SKM-1 treated with dmso at 0.1 percent for 144 hours (cell line): ENCODE measurements at regions not wholly inside any gene's neighbourhood (a gene's known extent, or its start where the extent isn't known, plus 50 kb on each side); places are given as distances from the start of the nearest gene placed in this dataset.
"Not testable (repeated sequence)": the region's sequence is repeated elsewhere in the genome, so short reads cannot be mapped to it uniquely, and the experiment has no call there.

Experiments used
- DNase-seq: peaks from one replicate; lab custom pipeline; 2025; ENCODE audit not compliant: unreplicated experiment; lab: John Stamatoyannopoulos, UW

DNA sequence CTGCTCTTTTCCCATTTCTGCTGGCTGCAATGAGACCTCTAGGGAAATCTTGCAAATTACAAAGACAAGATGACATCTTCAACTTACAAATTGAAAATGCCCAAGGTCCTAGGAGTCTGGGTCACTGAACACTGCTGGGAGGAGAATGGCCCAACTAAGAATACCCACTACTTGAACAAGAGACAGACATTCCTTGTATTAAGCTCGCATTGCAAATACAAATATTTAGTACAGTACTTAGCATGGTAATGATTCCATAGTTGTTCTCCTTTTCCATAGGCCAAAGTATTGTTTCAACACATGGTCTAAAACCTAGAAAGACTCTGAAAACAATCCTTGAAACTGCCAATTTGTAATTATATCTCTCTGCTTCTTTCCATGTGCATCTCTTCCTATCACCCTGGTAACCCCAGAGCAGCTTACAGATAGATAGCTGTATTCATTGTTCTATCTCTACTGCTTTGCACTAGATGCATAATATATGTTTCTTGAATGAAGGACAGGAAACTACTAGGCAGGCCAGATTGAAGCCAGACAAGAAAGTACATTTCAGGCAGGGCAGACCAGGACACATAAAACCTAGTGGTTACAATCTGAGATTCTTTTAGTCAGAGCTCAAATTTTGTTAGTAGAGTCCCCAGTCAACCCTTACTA, 1545.7 kb upstream of the TENM4 start:
- DNase-seq: no peak

DNA sequence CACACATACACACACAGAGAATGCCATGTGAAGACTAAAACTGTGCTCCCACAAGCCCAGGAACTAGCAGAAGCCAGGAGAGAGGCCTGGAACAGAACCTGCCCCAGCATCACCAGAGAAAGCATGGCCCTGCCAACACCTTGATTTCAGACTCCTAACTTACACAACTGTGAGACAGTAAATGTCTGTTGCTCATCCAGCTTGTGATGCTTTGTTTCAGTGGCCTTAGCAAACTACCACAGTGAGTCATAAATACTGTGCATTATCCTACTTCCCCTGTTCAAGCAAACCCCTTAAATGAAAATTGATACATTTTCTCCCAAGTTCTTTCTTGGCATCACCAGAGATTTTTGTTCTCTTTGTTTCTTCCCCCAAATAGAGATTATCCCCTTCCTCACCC, 1539.4 kb upstream of the TENM4 start:
- no peak for DNase-seq

DNA sequence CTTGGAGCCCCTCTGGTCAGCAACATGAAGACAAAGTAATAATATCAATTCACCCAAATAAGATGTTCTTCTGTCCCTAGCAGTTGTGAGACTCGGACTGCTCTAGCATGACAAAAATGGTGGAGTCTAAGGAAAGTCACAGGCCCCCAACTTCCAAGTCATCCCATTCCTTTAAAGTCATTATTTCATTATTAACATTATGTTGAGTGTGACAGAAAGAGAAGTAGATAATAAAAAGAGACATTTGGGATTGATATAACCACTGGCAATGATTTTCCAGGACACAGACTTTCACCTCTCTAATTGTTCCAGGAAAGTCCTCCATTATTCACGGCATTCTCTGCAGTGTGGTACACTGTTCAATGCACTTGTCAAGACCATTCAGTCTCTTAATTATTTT, 1533.0 kb upstream of the TENM4 start:
- no peak for DNase-seq

DNA sequence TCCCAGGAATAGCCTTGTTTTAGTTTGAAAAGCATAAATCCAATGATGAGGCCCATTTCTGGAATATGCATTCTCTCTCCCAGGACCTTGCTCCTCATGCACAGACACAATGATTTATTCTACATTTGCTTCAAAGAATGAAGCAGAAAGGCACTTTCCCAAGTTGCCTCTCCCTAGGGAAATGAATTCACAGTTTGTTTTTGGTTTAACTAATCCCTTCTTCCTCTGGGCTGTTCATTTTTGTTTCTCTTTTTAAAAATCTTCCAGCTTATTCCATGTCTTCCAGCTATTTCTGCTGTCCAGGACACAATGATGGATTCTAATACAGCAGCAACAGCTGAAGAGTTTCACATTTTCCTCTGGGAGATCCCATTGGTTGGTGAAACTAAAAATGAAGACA, 1529.2 kb upstream of the TENM4 start:
- DNase-seq: no peak

GRCh38 chr11:80967649-80968048, 1526.8 kb upstream of the TENM4 start:
- DNase-seq: no peak

DNA sequence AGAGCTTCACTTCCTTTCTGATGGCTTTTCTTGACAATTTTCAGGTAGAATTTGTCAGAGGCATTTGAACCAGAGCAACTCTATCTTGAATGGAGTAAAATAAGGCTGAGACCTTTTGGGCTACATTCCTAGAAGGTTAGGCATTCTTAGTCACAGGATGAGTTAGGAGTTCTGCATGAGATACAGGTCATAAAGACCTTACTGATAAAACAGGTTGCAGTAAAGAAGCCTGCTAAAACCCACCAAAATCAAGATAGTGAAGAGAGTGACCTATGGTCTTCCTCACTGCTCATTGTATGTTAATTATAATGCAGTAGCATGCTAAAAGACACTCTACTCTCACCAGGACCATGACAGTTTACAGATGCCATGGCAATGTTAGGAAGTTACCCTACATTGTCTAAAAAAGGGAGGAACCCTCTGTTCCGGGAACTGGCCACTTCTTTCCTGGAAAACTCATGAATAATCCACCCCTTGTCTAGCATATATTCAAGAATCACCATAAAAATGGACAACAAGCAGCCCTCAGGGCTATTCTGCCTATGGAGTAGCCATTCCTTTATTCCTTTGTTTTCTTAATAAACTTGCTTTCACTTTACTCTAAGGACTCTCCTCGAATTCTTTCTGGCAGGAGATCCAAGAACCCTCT, 1519.7 kb upstream of the TENM4 start:
- no peak for DNase-seq

DNA sequence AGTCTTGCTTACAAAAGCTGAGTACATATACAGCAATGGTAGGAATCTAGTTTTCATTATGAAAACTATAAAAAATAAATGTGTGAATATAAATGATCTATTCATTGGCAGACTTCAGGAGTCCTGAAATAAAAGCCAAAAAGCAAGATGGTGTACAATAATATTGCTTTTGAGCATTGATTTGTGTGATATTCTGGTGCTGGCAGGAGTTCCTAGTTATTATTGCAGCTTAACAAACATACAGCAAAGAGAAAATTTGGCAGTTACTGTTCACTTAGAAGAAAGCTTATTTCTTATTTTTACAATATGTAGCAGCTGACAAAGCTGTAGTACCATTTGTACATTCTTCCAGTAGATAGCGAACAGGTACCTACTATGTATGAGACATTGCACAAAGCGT, 1518.9 kb upstream of the TENM4 start:
- no peak for DNase-seq

GRCh38 chr11:80958987-80959386, 1518.2 kb upstream of the TENM4 start:
- no peak for DNase-seq

GRCh38 chr11:80958361-80958760, 1517.5 kb upstream of the TENM4 start:
- no peak for DNase-seq

- no peak for DNase-seq
Observed at GRCh38 chr11:80955588-80955987, 1514.8 kb upstream of the TENM4 start.

DNA sequence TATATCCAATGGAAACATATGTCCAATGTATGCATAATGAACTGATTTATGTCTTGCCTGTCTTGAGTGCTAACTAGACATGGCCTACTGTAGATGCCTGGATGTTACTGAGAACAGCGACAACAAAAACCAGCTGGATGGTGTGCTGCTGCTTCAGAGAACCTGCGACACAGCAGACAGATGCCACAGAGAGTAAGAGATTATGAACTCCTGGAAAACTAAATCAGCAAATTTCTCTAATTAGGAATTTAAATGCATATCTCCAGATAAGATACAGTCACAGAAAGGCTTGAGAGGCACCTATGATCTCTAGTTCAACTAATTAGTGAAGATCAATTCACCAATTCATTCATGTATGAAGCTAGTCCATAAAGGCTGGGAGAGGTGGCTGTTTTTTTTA, 1508.0 kb upstream of the TENM4 start:
- DNase-seq: no peak

DNA sequence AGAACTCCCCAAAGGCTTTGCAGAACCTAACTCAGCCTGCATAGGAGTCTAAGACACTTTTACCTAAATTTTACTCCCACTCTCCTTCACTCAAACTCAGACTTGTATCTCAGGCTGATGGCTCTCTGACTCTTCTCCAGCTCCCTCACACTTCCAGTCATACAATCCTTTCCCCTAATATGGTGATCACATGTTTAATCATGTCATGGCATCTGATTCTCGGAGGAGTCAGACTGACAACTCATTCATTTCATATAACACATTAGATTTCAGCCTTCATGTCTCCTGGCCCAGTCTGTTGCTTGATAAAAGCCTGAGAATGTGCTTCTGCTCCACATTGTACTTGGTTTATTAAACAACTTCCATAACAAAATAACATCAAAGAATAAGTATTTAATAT, 1503.9 kb upstream of the TENM4 start:
- DNase-seq: no peak

DNA sequence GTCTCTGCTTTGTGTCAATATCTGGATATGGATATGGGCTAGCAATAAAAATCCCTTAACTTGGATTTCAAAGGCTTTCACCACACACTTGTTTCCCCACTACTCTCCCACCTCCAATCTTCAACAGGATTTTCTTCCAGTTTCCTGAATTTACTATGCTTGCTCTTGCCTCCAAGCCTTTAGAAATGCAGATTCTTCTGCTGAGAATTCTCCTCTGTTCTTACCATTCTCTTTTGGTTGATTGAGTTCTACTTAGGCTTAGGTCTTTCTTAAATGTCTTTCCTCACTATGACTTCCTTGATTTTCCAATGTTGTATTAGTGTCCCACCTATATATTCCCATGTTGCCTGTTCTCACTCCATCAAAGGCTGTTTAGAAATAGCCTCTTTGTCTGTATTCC, 1502.4 kb upstream of the TENM4 start:
- no peak for DNase-seq

- no peak for DNase-seq
Observed at GRCh38 chr11:80937842-80938241, 1497.0 kb upstream of the TENM4 start.

GRCh38 chr11:80930038-80930437, 1489.2 kb upstream of the TENM4 start:
- DNase-seq: no peak

GRCh38 chr11:80929031-80929805, 1488.4 kb upstream of the TENM4 start:
- no peak for DNase-seq

DNA sequence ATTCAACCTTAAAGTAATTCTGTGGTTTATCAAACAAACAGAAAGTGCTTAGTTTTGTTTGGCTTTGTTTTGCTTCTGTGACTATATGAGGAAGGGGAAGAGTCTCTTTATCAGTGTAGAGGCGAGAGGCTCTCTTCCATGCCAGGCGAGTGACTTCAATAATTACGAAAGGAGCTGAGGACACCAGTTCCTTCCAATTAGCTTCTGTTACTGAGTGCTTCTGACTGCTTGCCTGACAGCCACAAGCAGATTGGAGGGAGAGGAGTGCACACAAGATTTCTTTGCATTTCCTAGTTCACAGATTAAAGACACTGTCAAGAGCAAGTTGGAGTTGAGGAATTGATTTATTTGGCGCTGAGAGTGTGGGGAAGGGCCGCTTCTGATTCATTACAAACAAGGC, 1484.5 kb upstream of the TENM4 start:
- peak; percentile 15 for DNase-seq

DNA sequence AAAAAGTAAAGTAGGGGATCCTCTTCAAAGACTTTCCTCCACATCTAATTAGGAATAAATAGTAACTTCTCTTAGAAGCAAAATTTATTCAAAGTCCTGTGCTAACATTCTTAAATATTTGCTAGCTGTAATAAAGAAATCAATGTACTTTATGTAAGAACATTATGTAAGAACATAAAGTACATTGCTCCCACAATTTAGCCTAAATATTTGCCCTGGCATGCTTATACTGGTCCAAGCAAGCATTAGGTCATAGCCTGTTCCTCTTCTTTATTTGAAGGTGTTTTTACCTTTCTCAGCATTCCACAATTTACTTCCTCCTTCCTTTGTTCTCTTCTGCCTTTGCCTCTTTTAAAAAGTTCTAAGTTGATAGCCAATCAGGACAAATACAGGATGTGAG, 1480.5 kb upstream of the TENM4 start:
- DNase-seq: not testable (repeated sequence)

DNA sequence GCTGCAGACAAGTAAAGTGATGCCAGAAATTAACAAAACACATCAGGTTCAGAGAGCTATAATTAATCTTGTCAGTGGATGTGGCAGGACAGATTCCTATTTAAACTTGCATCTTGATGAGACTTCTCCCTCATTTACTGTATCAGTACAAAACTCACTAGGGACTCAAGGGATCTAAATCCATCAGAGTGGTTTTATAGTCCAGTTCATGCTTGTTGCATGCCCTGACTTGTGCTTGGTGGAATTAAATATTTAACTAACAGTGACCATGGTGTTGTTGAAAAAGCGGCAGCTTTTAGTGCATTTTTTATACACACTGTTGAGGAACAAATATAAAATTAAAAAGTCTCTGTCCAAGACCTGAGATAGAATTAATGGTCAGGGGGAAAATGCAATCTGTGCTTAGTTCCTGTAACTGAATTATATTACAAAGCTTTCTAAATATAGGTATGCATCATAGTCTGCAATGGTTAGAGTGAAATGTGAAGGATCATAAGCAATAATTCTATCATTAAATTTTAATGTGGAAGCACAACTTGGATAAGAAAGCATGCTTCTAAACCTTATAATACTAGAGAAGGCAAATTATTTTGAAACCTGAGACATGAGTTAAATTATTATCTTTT, 1475.5 kb upstream of the TENM4 start:
- DNase-seq: no peak

DNA sequence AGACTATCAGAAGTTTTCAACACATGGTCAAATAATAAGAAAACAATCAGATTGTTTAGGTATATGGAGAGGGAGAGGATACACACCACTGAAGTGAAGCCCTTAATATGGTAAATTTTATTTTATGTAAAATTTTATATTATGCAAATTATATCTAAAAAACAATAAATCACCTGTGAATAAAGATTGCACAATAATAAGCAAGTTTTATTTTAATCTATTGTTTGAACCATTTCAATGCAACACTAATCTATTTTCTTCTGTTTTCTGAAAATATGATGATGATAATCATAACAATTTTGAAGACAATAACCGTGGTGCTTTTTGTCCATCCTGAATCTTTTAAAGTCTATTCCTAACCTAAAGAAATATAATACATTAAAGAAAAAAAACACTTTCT, 1473.5 kb upstream of the TENM4 start:
- DNase-seq: no peak

DNA sequence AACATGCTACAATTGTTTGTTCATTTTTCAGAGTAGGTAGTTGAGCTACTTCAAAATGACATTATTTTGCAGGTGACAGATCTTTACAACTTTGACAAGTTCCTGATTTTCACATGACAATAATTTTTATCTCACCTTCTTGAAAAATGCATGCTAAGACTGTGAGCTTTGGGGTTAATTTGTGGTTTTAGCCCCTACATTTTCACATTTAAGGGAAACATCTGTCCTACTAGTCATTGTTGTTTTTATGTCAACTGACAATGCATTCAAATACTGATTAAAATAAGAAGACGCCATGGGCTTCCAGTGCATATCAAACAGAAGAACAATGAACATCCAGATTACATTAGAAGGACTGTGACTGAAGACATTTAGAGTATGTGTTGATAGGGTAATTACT, 1470.8 kb upstream of the TENM4 start:
- no peak for DNase-seq

GRCh38 chr11:80900265-80900664, 1459.4 kb upstream of the TENM4 start:
- DNase-seq: peak; percentile 62
